Stomach (tissue), 4 donors: ENCODE measurements at regions not wholly inside any gene's neighbourhood (a gene's known extent, or its start where the extent isn't known, plus 50 kb on each side); places are given as distances from the start of the nearest gene placed in this dataset.

Source experiments
- POLR2A ChIP-seq, 4 donors: fragments of 450-650 bp; IDR thresholded peaks; one replicate each; pipeline ENCODE4 v1.6.1; 2016; ENCODE audit warnings: antibody characterized with exemption in 4 of 4, control low read depth in 2 of 4, mild to moderate bottlenecking in 1 of 4, moderate library complexity in 1 of 4
- TF ChIP-seq, protein P1 (sequence below), 7 experiments: fragments of 450-650 bp in 4 of 7; fragments of 200-600 bp in 3 of 7; sonication (generic) in 3 of 7; IDR thresholded peaks; one replicate each; pipeline ENCODE4 v1.5.1; 2016 to 2019; ENCODE audit warnings: antibody characterized with exemption in 7 of 7, control low read depth in 2 of 7, mild to moderate bottlenecking in 1 of 7

DNA sequence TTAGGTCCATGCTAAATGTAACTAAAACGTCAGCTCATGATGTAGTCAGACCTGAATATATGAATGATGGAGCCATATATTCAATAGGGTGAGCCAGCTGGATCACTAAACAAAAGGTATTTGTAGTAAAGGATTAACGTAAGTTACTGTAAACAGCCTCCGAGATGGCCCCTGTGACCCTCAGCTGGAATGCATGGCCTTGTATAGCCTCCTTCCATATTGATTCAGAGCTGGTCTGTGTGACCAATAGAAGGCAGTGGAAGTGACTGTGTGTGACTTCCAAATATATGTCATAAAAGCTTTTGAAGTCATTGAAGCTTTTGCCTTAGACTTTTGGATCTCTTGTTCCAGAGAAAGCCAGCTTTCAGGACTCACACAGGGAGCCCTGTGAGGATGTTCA lies 154.4 kb upstream of the CHD1 start:
- TF ChIP-seq, protein P1, sequence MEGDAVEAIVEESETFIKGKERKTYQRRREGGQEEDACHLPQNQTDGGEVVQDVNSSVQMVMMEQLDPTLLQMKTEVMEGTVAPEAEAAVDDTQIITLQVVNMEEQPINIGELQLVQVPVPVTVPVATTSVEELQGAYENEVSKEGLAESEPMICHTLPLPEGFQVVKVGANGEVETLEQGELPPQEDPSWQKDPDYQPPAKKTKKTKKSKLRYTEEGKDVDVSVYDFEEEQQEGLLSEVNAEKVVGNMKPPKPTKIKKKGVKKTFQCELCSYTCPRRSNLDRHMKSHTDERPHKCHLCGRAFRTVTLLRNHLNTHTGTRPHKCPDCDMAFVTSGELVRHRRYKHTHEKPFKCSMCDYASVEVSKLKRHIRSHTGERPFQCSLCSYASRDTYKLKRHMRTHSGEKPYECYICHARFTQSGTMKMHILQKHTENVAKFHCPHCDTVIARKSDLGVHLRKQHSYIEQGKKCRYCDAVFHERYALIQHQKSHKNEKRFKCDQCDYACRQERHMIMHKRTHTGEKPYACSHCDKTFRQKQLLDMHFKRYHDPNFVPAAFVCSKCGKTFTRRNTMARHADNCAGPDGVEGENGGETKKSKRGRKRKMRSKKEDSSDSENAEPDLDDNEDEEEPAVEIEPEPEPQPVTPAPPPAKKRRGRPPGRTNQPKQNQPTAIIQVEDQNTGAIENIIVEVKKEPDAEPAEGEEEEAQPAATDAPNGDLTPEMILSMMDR (IDR thresholded peaks at IDR 0.05), result no peak
- no peak for TF ChIP-seq POLR2A (IDR thresholded peaks at IDR 0.05)
